ENCODE measurements at regions not wholly inside any gene's neighbourhood (a gene's known extent, or its start where the extent isn't known, plus 50 kb on each side); places are given as distances from the start of the nearest gene placed in this dataset.

GRCh38 chr3:162994165-162994564 is 1497.6 kb downstream of the OTOL1 start:
- TF ChIP-seq EZH2phosphoT487 (IDR thresholded peaks at IDR 0.05; ENCODE audit: low read depth) (no peak), CTCF (IDR thresholded peaks at IDR 0.05; ENCODE audit: low read depth, low read length) (no peak)
- Histone ChIP-seq H3K4me3 (ENCODE audit: low read length) (no peak overlapping the region), H3K27me3 (ENCODE audit: low read depth, low read length) (no peaks in the 10 kb centered on the region), H3K4me1 (ENCODE audit: low read length) (0 out of 2 replicates have a peak, but pooled peaks cover 11% of the 10 kb centered on the region), H3K79me2 (ENCODE audit: low read length) (no peaks in the 10 kb centered on the region), H3K9ac (ENCODE audit: low read length) (no peak overlapping the region), H3K36me3 (replicated peaks; ENCODE audit: low read depth, low read length) (no peaks in the 10 kb centered on the region), H3K27ac (ENCODE audit: low read length) (no peak overlapping the region), H3K9me3 (ENCODE audit: insufficient read depth, low read length) (peaks cover 6% of the 10 kb centered on the region; the same call in 1 of the 2 replicates), H2AFZ (ENCODE audit: low read depth, low read length) (no peak overlapping the region), H3K4me2 (ENCODE audit: low read length) (no peak overlapping the region), H4K20me1 (ENCODE audit: insufficient read depth, low read length) (no peaks in the 10 kb centered on the region)

- TF ChIP-seq EZH2phosphoT487 (IDR thresholded peaks at IDR 0.05; ENCODE audit: low read depth) (no peak), CTCF (IDR thresholded peaks at IDR 0.05; ENCODE audit: low read depth, low read length) (no peak)
- Histone ChIP-seq H3K27ac (ENCODE audit: low read length) (no peak overlapping the region), H3K9me3 (ENCODE audit: insufficient read depth, low read length) (peaks cover 6% of the 10 kb centered on the region; the same call in 1 of the 2 replicates), H3K4me2 (ENCODE audit: low read length) (no peak overlapping the region), H3K4me1 (ENCODE audit: low read length) (0 out of 2 replicates have a peak, but pooled peaks cover 11% of the 10 kb centered on the region), H3K4me3 (ENCODE audit: low read length) (no peak overlapping the region), H2AFZ (ENCODE audit: low read depth, low read length) (no peak overlapping the region), H3K79me2 (ENCODE audit: low read length) (no peaks in the 10 kb centered on the region), H3K36me3 (replicated peaks; ENCODE audit: low read depth, low read length) (no peaks in the 10 kb centered on the region), H4K20me1 (ENCODE audit: insufficient read depth, low read length) (no peaks in the 10 kb centered on the region), H3K27me3 (ENCODE audit: low read depth, low read length) (no peaks in the 10 kb centered on the region), H3K9ac (ENCODE audit: low read length) (no peak overlapping the region)
Measured at GRCh38 chr3:162996368-162996767, 1499.8 kb downstream of the OTOL1 start.

- Histone ChIP-seq H3K9me3 (ENCODE audit: insufficient read depth, low read length) (peaks cover 6% of the 10 kb centered on the region; the same call in 1 of the 2 replicates), H4K20me1 (ENCODE audit: insufficient read depth, low read length) (no peaks in the 10 kb centered on the region), H3K27ac (ENCODE audit: low read length) (no peak overlapping the region), H2AFZ (ENCODE audit: low read depth, low read length) (peak overlapping the region; percentile 97), H3K36me3 (replicated peaks; ENCODE audit: low read depth, low read length) (no peaks in the 10 kb centered on the region), H3K79me2 (ENCODE audit: low read length) (no peaks in the 10 kb centered on the region), H3K9ac (ENCODE audit: low read length) (peak overlapping the region; percentile 7; the same call in 1 of the 2 replicates), H3K4me2 (ENCODE audit: low read length) (peak overlapping the region; percentile 75), H3K4me1 (ENCODE audit: low read length) (0 out of 2 replicates have a peak, but pooled peaks cover 11% of the 10 kb centered on the region), H3K27me3 (ENCODE audit: low read depth, low read length) (no peaks in the 10 kb centered on the region), H3K4me3 (ENCODE audit: low read length) (peak overlapping the region; percentile 69)
- TF ChIP-seq CTCF (IDR thresholded peaks at IDR 0.05; ENCODE audit: low read depth, low read length) (no peak), EZH2phosphoT487 (IDR thresholded peaks at IDR 0.05; ENCODE audit: low read depth) (no peak)
Measured at GRCh38 chr3:162998205-162998604, 1501.6 kb downstream of the OTOL1 start.

GRCh38 chr3:163011596-163011995 is 1515.0 kb downstream of the OTOL1 start:
- H2AFZ ChIP-seq (ENCODE audit: low read depth, low read length): no peak overlapping the region
- no peaks in the 10 kb centered on the region for H3K9me3 ChIP-seq (ENCODE audit: insufficient read depth, low read length)
- H3K27ac ChIP-seq (ENCODE audit: low read length): no peak overlapping the region
- H4K20me1 ChIP-seq (ENCODE audit: insufficient read depth, low read length): no peaks in the 10 kb centered on the region
- no peak overlapping the region for H3K9ac ChIP-seq (ENCODE audit: low read length)
- no peak overlapping the region for H3K4me2 ChIP-seq (ENCODE audit: low read length)
- H3K36me3 ChIP-seq (replicated peaks; ENCODE audit: low read depth, low read length): no peaks in the 10 kb centered on the region
- no peak overlapping the region for H3K4me3 ChIP-seq (ENCODE audit: low read length)
- H3K4me1 ChIP-seq (ENCODE audit: low read length): no peaks in the 10 kb centered on the region
- no peaks in the 10 kb centered on the region for H3K79me2 ChIP-seq (ENCODE audit: low read length)
- H3K27me3 ChIP-seq (ENCODE audit: low read depth, low read length): no peaks in the 10 kb centered on the region
- no peak for TF ChIP-seq EZH2phosphoT487 (IDR thresholded peaks at IDR 0.05; ENCODE audit: low read depth)
- TF ChIP-seq CTCF (IDR thresholded peaks at IDR 0.05; ENCODE audit: low read depth, low read length): no peak

All from OCI-LY3 (cell line).